Cardiac fibroblast (primary cell): ENCODE measurements at regions not wholly inside any gene's neighbourhood (a gene's known extent, or its start where the extent isn't known, plus 50 kb on each side); places are given as distances from the start of the nearest gene placed in this dataset.

Experiments used
- DNase-seq, 2 donors: peaks; one replicate each; pipeline versions ENCODE4 v3.0.0 to v3.0.0-alpha.2; 2010; ENCODE audit warnings: low read depth in 2 of 2
- H3K4me3 ChIP-seq, 2 donors: replicated peaks in 1 of 2; 1 replicate in 1 of 2; 2 replicates in 1 of 2; pipeline ENCODE4 v1.5.1; 2011; ENCODE audit warnings: low read depth in 2 of 2, low read length in 2 of 2, mild to moderate bottlenecking in 2 of 2, moderate library complexity in 1 of 2
- TF ChIP-seq, protein P1 (sequence below): IDR thresholded peaks from one replicate; pipeline ENCODE4 v1.5.1; 2011; ENCODE audit warnings: low read depth, mild to moderate bottlenecking, low read length, inconsistent platforms

DNA sequence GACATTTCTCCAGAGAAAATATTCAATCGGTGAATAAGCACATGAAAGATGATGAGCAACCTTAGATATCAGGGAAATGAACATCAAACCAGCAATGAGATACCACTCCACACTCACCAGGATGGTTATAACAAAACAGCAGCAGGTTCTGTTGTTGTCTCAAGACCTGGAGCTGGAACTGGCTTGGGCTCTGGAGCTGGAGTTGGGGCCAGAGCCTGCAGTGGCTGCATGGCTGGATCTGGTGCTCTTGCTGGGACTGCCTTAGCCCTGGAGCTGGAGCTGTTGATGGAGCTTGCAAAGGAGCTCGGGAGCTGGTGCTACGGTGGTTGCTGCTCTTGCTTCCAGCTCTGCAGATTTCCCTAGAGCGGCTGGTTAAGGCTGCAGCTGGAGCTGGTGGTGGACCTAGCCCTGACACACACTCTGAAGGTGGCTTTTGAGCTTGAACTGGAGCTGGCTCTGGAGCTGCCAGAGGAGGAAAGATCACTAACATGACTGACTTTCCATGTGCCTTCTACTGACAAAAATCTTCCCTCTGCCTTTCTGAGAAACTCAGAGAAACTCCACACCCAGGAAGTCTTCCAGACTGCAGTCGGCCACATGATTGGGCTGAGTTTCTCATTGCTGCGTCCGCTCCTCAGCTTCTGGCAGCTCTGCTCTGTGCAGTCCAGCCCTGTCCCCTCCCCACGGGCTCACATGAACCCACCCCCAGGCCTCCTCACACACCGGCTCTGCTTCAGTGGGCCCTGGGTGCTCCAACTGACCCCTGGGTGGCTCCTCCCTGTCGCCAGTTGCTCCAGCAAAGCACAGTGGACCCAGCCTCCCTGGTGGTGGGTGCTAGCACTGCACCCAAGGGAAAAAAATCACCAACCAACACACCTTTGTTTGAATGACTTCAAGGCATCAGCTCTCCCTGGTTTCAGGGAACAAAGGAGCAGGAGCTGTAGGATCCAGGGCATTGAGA lies 139.1 kb upstream of the FMN2 start:
- TF ChIP-seq, protein P1, sequence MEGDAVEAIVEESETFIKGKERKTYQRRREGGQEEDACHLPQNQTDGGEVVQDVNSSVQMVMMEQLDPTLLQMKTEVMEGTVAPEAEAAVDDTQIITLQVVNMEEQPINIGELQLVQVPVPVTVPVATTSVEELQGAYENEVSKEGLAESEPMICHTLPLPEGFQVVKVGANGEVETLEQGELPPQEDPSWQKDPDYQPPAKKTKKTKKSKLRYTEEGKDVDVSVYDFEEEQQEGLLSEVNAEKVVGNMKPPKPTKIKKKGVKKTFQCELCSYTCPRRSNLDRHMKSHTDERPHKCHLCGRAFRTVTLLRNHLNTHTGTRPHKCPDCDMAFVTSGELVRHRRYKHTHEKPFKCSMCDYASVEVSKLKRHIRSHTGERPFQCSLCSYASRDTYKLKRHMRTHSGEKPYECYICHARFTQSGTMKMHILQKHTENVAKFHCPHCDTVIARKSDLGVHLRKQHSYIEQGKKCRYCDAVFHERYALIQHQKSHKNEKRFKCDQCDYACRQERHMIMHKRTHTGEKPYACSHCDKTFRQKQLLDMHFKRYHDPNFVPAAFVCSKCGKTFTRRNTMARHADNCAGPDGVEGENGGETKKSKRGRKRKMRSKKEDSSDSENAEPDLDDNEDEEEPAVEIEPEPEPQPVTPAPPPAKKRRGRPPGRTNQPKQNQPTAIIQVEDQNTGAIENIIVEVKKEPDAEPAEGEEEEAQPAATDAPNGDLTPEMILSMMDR, result peak; percentile 58
- H3K4me3 ChIP-seq, result no peak overlapping the region
- DNase-seq, result peak in 1 of 2 donors; percentile 23

GRCh38 chr1:239954836-239955235 lies 136.8 kb upstream of the FMN2 start:
- no peak overlapping the region for H3K4me3 ChIP-seq
- DNase-seq, result no peak
- TF ChIP-seq, protein P1, result no peak

DNA sequence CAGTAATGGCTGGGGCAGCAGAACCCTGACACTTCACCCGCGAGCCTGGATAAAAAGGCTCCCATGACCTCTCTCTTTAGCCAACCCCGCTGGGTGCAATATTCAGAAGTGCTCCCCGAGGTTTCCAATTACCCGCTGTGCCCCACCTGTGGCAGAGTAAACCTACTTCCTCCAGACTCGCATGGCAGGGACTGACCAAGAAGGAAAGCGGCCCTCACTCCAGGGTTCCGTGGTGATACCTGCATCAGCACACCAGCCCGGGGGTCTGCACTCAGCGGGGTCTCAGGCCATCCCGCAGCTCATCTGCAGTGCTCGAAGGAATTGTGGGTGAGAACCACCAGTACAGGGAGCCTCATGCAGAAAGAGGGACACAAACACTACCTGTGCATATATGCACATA lies 136.3 kb upstream of the FMN2 start:
- TF ChIP-seq, protein P1, result no peak
- no peak overlapping the region for H3K4me3 ChIP-seq
- no peak for DNase-seq

DNA sequence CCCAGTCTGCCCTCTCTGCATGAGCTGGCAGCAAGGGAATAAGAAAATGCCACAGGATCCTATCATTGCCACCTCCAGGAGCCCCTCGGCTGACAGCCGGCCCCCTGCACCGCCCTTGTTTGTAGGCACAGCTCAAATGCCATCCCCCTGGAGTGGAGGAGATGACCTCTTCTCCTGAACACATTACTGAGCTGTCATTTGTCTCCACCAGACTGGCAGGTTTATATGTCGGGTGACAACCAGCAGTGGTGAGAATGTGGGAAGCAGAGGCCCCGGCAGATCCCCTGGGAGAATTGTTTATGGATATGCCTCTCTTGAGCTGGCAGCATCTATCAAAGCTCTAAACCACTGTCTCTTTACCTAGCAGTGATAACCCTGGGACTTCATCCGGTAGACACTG lies 135.4 kb upstream of the FMN2 start:
- no peak for DNase-seq
- no peak overlapping the region for H3K4me3 ChIP-seq
- TF ChIP-seq, protein P1, result no peak

DNA sequence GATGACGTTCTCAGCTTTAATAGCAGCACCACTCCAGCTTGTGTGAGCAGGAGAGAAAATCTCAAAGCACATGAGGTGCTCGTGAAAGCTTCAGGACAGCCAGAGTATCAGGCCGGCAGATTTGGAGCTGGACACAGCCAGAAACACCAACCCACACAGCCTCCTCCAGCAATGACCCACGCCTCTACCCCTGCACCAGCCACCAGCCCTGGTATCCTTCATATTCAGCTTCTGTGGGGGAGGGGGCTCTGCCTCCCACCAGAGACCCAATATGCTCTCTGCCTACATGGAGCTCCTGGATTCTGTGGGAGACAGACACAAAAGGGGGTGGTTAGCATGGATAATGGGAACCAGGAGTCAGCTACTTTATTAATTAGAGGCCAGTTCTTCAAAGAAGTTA lies 133.6 kb upstream of the FMN2 start:
- no peak for DNase-seq
- TF ChIP-seq, protein P1, result no peak
- H3K4me3 ChIP-seq, result no peak overlapping the region

DNA sequence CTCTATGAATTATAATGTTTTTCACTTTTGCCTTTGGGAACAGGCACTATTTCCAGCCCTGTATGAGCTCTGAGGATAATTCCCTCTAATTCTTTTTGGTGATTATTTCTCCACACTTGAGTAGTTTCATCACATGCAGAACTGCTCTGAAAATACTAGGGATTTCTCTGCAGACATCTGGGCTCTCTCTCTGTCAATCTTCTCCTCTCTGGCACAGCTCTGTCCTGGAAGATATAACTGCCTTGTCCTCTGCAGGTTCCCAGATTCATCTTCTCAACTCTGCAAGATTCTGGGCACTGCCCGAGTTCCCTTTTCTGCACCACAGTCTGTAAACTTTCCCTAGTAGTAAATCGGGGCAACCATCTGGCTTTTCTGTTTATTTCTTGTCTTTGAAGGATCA lies 131.3 kb upstream of the FMN2 start:
- TF ChIP-seq, protein P1, result no peak
- H3K4me3 ChIP-seq, result no peak overlapping the region
- DNase-seq, result no peak
